ENCODE measurements at regions not wholly inside any gene's neighbourhood (a gene's known extent, or its start where the extent isn't known, plus 50 kb on each side); places are given as distances from the start of the nearest gene placed in this dataset.

DNA sequence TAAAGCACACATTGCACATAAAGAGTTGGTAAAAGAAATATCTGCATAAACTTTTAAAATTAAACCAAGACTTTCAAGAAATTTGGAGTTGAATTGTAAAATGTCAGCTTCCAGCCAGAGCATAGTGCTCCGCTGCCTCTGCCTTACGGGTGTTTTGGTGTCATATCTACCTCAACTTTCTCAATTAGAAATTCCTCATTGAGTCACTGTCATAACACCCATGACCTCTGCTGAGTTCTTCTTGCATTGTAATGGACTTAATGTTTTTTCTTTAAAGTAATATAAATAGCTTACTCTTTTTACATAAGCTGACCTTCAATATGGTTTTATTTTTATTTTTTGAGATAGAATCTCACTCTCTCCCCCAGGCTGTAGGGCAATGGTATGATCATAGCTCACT lies 551.0 kb upstream of the NBEA start:
- no peaks in the 10 kb centered on the region for H3K27me3 ChIP-seq (ENCODE audit: insufficient read depth, low read length)
- H3K9me3 Mint-ChIP-seq: peaks cover 3% of the 10 kb centered on the region in 2 experiments
- H4K91ac ChIP-seq (ENCODE audit: insufficient read length, low read depth, low read length): no peak overlapping the region
- H3T11ph ChIP-seq (ENCODE audit: low read length): no peak overlapping the region
- no peaks in the 10 kb centered on the region for H3K36me3 Mint-ChIP-seq (ENCODE audit: insufficient read depth in 1 of 3, low read depth in 3 of 3)
- H3K23me2 ChIP-seq (ENCODE audit: insufficient read length, low read depth, low read length, poor library complexity, severe bottlenecking): no peaks in the 10 kb centered on the region
- no peak overlapping the region for H3K18ac ChIP-seq (ENCODE audit: insufficient read length, low read depth, low read length)
- no peak overlapping the region for H2BK12ac ChIP-seq (ENCODE audit: insufficient read length, low read depth, low read length)
- H3K56ac ChIP-seq (ENCODE audit: insufficient read length, low read depth, low read length): no peak overlapping the region
- no peaks in the 10 kb centered on the region for H3K4me1 ChIP-seq (ENCODE audit: insufficient read depth, low read length)
- no peaks in the 10 kb centered on the region for H3K79me1 ChIP-seq (ENCODE audit: insufficient read depth, low read depth, low read length, poor library complexity, severe bottlenecking)
- no peaks in the 10 kb centered on the region for H3K9me3 ChIP-seq (ENCODE audit: control insufficient read depth, low read depth, low read length)
- no peak overlapping the region for H2AFZ ChIP-seq (ENCODE audit: low read length)
- H3K27ac ChIP-seq (ENCODE audit: insufficient read length, low read depth, low read length): no peak overlapping the region
- H3K4me3 Mint-ChIP-seq: no peak overlapping the region
- H3K27me3 Mint-ChIP-seq (ENCODE audit: low read depth): no peaks in the 10 kb centered on the region
- WGBS (ENCODE audit: extremely low coverage, insufficient read length, low lambda C conversion rate): no CpG with 5 or more reads among the region's 2 CpGs
- H4K20me1 ChIP-seq (ENCODE audit: control insufficient read depth, insufficient read depth, insufficient read length): no peaks in the 10 kb centered on the region
- no peak overlapping the region for H4K5ac ChIP-seq (ENCODE audit: insufficient read length, low read depth, low read length)
- no peak overlapping the region for H2BK120ac ChIP-seq (ENCODE audit: low read depth, low read length, poor library complexity, severe bottlenecking)
- no peak for DNase-seq
- H2AK5ac ChIP-seq (ENCODE audit: insufficient read length, low read length): no peak overlapping the region
- no peak overlapping the region for H3K4ac ChIP-seq (ENCODE audit: low read depth, low read length)
- TF ChIP-seq, protein P1, sequence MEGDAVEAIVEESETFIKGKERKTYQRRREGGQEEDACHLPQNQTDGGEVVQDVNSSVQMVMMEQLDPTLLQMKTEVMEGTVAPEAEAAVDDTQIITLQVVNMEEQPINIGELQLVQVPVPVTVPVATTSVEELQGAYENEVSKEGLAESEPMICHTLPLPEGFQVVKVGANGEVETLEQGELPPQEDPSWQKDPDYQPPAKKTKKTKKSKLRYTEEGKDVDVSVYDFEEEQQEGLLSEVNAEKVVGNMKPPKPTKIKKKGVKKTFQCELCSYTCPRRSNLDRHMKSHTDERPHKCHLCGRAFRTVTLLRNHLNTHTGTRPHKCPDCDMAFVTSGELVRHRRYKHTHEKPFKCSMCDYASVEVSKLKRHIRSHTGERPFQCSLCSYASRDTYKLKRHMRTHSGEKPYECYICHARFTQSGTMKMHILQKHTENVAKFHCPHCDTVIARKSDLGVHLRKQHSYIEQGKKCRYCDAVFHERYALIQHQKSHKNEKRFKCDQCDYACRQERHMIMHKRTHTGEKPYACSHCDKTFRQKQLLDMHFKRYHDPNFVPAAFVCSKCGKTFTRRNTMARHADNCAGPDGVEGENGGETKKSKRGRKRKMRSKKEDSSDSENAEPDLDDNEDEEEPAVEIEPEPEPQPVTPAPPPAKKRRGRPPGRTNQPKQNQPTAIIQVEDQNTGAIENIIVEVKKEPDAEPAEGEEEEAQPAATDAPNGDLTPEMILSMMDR (conservative IDR thresholded peaks at IDR 0.05): no peak
- no peak overlapping the region for H2BK20ac ChIP-seq (ENCODE audit: low read depth, low read length, poor library complexity, severe bottlenecking)
- no peak overlapping the region for H3K23ac ChIP-seq (ENCODE audit: insufficient read length, low read depth, low read length)
- no peak overlapping the region for H3K14ac ChIP-seq (ENCODE audit: insufficient read depth, low read length)
- no peak overlapping the region for H2BK5ac ChIP-seq (ENCODE audit: insufficient read length, low read length)
- no peaks in the 10 kb centered on the region for H3K4me1 Mint-ChIP-seq
- H4K8ac ChIP-seq (replicated peaks; ENCODE audit: insufficient read length, low read depth, low read length): no peak overlapping the region
- no peak overlapping the region for H2BK15ac ChIP-seq (ENCODE audit: low read depth, low read length)
- H3K4me2 ChIP-seq (ENCODE audit: insufficient read depth, insufficient read length, low read length): no peak overlapping the region
- H3K27ac Mint-ChIP-seq: no peak overlapping the region
- no peak overlapping the region for H3K9ac ChIP-seq (ENCODE audit: extremely low read depth, insufficient read length, low read length)
- H3K79me2 ChIP-seq (ENCODE audit: insufficient read depth, low read length): no peaks in the 10 kb centered on the region

All from H9 (cell line).